ENCODE measurements at regions not wholly inside any gene's neighbourhood (a gene's known extent, or its start where the extent isn't known, plus 50 kb on each side); places are given as distances from the start of the nearest gene placed in this dataset.
A peak's percentile ranks its signal among the peaks of the same experiment; 100 is the strongest.
"Not testable (repeated sequence)": the region's sequence is repeated elsewhere in the genome, so short reads cannot be mapped to it uniquely, and the experiment has no call there.

DNA sequence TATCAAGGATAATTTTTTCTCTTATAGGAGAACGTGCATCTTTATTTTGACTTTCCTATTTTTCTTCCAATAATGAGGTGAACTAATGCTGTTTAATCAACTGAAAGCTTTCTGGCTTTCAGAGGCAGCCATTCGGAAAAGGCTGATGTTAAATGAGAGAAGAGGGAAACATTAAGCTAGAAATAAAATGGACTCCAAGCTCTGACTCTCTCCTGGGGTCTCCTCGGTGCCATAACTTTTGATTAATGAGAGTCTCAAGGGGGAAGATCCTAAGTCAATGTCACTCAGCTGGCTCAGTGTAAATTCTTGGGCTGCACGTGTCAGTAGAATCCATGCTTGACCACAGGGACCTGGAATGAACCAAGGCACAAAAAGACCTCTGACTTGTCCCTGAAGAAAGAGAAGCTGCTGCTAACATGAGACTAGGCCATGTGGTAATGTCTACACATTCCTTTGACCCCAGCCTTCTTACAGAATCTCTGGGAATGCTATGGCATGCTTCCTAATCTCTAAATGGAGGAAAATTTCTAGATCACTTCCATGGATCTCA, 152.2 kb upstream of the RFC3 start:
- in situ Hi-C loops (cut with MboI; ENCODE audit: low pct_unique_long_range_greater_than_20kb, low sequenced_read_pairs), result no loop called here
- DNase-seq, result no peak

GRCh38 chr13:33671560-33671959, 146.4 kb upstream of the RFC3 start:
- in situ Hi-C loops (cut with MboI; ENCODE audit: low pct_unique_long_range_greater_than_20kb, low sequenced_read_pairs), result no loop called here
- no peak for DNase-seq

- in situ Hi-C loops (cut with MboI; ENCODE audit: low pct_unique_long_range_greater_than_20kb, low sequenced_read_pairs); DNase-seq: not testable (repeated sequence)
Observed at GRCh38 chr13:33672022-33672421, 145.9 kb upstream of the RFC3 start.

- in situ Hi-C loops (cut with MboI; ENCODE audit: low pct_unique_long_range_greater_than_20kb, low sequenced_read_pairs), result no loop called here
- DNase-seq, result peak; percentile 43
Observed at GRCh38 chr13:33676045-33676989, 141.6 kb upstream of the RFC3 start.

- no peak for DNase-seq
Observed at GRCh38 chr13:33677215-33677614, 140.7 kb upstream of the RFC3 start.

GRCh38 chr13:33678084-33678483, 139.9 kb upstream of the RFC3 start:
- in situ Hi-C loops (cut with MboI; ENCODE audit: low pct_unique_long_range_greater_than_20kb, low sequenced_read_pairs), result no loop called here
- no peak for DNase-seq

More at GRCh38 chr13:33677215-33677614, 140.7 kb upstream of the RFC3 start:
- in situ Hi-C loops (cut with MboI; ENCODE audit: low pct_unique_long_range_greater_than_20kb, low sequenced_read_pairs), result no loop called here

DNA sequence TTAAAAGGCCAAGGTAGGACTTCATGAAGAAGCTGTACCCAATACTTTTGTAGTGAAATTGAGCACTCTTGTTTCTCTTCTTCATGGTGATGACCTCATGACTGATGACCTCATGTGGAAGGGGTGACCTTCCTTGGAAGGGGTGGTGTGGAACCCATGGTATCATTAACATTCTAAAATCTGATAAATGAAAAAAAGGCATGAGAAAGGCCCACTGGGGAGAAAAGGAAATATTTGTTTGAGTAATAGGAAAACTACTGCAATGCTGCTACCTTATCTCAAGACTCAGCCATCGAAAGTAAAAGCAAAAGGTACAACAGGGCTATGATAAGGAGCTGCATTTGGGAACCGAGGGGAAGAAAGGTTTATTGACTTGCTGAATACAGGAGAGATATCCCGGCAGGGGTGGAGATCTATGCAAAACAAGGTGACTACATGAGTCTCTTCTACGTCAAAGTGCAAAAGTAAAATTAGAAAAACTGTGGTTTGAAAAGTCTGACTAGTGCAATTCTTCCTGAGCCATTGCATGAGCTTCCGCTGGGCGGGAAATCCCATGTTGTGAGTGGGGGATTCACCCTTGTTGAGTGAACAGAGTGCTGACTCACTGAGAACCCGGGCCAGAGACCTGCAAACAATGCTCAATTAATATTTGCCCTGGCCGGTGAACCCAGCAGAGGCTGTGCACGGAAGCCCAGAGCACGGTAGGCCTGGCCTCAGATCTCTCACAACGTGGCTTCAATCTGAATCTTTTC, 138.9 kb upstream of the RFC3 start:
- in situ Hi-C loops (cut with MboI; ENCODE audit: low pct_unique_long_range_greater_than_20kb, low sequenced_read_pairs), result no loop called here
- no peak for DNase-seq

- in situ Hi-C loops (cut with MboI; ENCODE audit: low pct_unique_long_range_greater_than_20kb, low sequenced_read_pairs), result no loop called here
- no peak for DNase-seq
Observed at GRCh38 chr13:33679658-33680012, 138.3 kb upstream of the RFC3 start.

GRCh38 chr13:33682020-33682564, 135.9 kb upstream of the RFC3 start:
- in situ Hi-C loops (cut with MboI; ENCODE audit: low pct_unique_long_range_greater_than_20kb, low sequenced_read_pairs), result no loop called here
- DNase-seq, result no peak

DNA sequence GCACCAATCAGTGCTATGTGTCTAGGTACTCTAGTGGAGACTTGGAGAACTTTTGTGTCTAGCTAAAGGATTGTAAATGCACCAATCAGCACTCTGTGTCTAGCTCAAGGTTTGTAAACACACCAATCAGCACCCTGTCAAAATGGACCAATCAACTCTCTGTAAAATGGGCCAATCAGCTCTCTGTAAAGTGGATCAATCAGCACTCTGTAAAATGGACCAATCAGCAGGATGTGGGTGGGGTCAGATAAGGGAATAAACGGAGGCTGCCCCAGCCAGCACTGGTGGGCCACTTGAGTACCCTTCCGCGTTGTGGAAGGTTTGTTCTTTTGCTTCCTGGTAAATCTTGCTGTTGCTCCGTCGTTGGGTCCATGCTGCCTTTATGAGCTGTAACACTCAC, 135.3 kb upstream of the RFC3 start:
- DNase-seq; in situ Hi-C loops (cut with MboI; ENCODE audit: low pct_unique_long_range_greater_than_20kb, low sequenced_read_pairs): not testable (repeated sequence)

DNA sequence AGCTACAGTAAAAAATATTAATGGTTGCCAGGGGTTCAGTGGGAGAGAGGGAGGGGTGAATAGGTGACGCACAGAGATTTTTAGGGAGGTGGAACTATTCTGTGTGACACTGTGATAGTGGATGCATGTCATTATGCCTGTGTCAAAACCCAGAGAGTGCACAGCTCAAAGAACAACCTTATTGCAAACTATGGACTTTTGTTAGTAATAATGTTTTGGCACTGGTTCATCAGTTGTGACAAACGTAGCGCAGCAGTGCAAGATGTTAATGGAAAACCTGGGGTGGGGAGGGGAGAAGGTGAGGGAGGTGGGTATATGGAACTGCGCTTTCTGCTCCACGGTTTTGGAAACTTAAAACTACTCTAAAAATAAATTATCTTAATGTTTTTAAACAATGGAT, 134.6 kb upstream of the RFC3 start:
- in situ Hi-C loops (cut with MboI; ENCODE audit: low pct_unique_long_range_greater_than_20kb, low sequenced_read_pairs), result no loop called here
- DNase-seq, result no peak

- DNase-seq, result no peak
- in situ Hi-C loops (cut with MboI; ENCODE audit: low pct_unique_long_range_greater_than_20kb, low sequenced_read_pairs), result no loop called here
Observed at GRCh38 chr13:33684874-33685273, 133.1 kb upstream of the RFC3 start.

DNA sequence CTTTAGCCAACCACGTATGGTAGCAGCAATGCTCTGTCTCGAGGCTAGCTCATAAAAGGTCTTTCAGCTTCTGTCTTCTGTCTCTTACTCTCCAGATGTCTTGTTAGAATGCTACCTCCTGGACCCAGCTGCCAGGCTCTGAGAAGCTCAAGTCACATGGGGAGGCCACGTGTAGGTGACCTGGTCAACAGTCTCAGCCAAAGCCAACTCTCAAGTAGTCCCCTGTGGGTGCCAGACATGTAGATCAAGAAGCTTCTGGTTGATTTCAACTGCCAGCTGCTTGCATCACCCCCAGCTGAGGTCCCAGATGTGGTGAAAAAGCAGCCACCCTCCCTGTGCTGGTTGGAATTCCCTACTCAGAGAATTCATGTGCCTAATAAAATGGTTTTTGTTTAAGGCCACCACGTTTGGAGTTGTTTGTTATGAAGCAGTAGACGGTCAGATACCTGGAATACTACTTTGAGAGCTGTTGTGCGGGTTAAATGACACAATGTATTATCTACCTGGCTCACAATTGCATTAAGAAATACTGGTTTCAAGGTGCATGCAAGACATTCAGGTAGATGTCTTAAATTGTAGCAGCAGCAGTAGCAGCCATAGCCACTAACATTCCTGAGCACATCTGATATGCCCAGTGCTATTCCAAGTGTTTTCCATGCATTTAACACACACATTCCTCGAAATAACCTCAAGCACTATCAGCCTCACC, 131.0 kb upstream of the RFC3 start:
- DNase-seq, result no peak
- in situ Hi-C loops (cut with MboI; ENCODE audit: low pct_unique_long_range_greater_than_20kb, low sequenced_read_pairs), result no loop called here

- in situ Hi-C loops (cut with MboI; ENCODE audit: low pct_unique_long_range_greater_than_20kb, low sequenced_read_pairs), result no loop called here
- no peak for DNase-seq
Observed at GRCh38 chr13:33690354-33690753, 127.6 kb upstream of the RFC3 start.

DNA sequence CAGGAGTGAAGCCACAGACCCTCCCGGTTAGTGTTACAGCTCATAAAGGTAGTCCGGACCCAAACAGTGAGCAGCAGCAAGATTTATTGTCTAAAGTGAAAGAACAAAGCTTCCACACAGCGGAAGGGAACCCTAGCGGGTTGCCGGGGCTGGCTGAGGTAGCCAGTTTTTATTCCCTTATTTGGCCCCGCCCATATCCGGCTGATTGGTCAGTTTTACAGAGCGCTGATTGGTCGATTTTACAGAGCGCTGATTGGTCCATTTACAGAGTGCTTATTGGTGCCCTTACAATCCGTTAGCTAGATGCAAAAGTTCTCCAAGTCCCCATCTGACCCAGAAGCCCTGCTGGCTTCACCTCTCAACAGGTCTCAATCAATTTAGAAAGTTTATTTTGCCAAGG, 126.0 kb upstream of the RFC3 start:
- in situ Hi-C loops (cut with MboI; ENCODE audit: low pct_unique_long_range_greater_than_20kb, low sequenced_read_pairs), result no loop called here
- no peak for DNase-seq

GRCh38 chr13:33692531-33692930, 125.4 kb upstream of the RFC3 start:
- in situ Hi-C loops (cut with MboI; ENCODE audit: low pct_unique_long_range_greater_than_20kb, low sequenced_read_pairs), result no loop called here

GRCh38 chr13:33694546-33694945, 123.4 kb upstream of the RFC3 start:
- DNase-seq, result no peak
- in situ Hi-C loops (cut with MboI; ENCODE audit: low pct_unique_long_range_greater_than_20kb, low sequenced_read_pairs), result no loop called here

More at GRCh38 chr13:33692531-33692930, 125.4 kb upstream of the RFC3 start:
- DNase-seq, result no peak

DNA sequence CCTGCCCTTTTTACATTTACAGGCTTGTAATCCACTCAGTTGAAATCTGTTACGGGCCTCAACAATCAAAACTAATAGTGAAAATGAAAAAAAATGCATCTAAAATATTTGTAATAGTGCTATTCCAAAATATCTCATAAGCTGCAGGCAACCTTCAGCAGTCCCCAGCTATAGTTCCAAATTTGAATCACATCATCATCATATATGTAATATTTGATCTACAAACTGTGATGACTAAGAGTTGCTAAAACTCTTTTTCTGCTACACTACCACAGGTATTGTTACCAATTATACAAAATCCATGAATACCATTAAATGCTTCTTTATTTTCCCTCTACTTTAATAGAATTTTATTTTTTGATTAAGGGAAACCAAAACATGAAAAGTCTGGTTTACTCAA, 121.4 kb upstream of the RFC3 start:
- in situ Hi-C loops (cut with MboI; ENCODE audit: low pct_unique_long_range_greater_than_20kb, low sequenced_read_pairs), result no loop called here
- DNase-seq, result no peak

DNA sequence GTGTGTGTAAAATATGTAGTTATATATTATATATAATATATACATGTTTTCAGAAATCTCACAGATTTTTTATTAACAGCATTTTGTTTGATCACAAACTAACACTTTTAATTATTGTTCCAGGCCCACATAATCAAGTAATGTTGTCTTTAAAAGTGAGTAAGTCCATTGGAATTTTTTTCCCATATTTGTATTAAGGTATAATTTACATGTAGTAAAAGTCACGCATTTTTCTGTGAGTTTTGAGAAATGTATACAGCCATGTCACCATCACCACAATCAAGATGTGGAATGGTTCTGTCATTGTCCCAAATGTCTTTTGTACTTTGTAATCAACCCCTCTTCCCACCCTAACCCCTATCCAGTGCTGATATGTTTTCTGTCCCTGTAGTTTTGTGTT, 120.0 kb upstream of the RFC3 start:
- in situ Hi-C loops (cut with MboI; ENCODE audit: low pct_unique_long_range_greater_than_20kb, low sequenced_read_pairs), result no loop called here
- DNase-seq, result no peak
